ENCODE measurements at regions not wholly inside any gene's neighbourhood (a gene's known extent, or its start where the extent isn't known, plus 50 kb on each side); places are given as distances from the start of the nearest gene placed in this dataset.

DNA sequence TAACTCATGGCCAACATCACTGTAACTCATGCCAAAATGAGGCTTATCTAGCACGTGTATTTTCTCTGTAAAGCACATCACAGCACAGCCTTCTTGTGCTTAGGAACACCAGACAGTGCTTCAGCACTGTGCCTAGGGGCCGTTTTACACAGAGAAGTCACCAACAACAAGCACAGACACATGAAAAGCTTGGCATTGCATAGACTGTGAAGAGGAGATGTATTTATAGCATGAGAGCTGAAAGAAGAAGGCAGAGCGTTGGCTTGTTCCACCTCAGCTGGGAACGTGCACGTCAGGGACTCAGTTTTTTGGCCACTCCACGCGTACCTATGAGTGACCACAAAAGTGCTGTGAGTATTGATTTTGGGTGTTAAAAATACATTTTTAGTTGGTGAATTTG, 116.3 kb upstream of the SFRP2 start:
- TF ChIP-seq CTCF (IDR thresholded peaks at IDR 0.05; ENCODE audit: borderline replicate concordance, extremely low read depth, low read length, poor library complexity, severe bottlenecking), result no peak
- TF ChIP-seq EZH2 (IDR thresholded peaks at IDR 0.05; ENCODE audit: borderline replicate concordance, low read depth, low read length, severe bottlenecking), result no peak

All from DND-41 (cell line).